BJ (cell line): ENCODE measurements at regions not wholly inside any gene's neighbourhood (a gene's known extent, or its start where the extent isn't known, plus 50 kb on each side); places are given as distances from the start of the nearest gene placed in this dataset. TPM values are rescaled to one million over a fixed set of nuclear protein-coding genes. Genes with fewer than 3 reads are reported as not detected.

Source experiments
- CTCF ChIA-PET: fragments of 350-600 bp; formaldehyde crosslinking; extraction: SDS; loops from one replicate; lab custom pipeline; 2021; ENCODE audit warnings: antibody characterized with exemption, inconsistent platforms; lab: Yijun Ruan, JAX
- POLR2A ChIA-PET: fragments of 300-600 bp; sonication (Branson Sonifier 250); formaldehyde crosslinking; extraction: SDS; loops from one replicate; lab custom pipeline; 2021; ENCODE audit warnings: antibody characterized with exemption; lab: Charles Lee
- DNase-seq: peaks from one replicate; pipeline ENCODE4 v3.0.0-alpha.2; 2011; ENCODE audit warnings: low read depth
- H3K27me3 ChIP-seq: 2 replicates; pipeline ENCODE4 v1.6.0; 2011; ENCODE audit warnings: low read length; ENCODE audit not compliant: control insufficient read depth, insufficient read depth
- H3K36me3 ChIP-seq: 2 replicates; pipeline ENCODE4 v1.5.1; 2011; ENCODE audit warnings: low read length; ENCODE audit not compliant: control insufficient read depth, insufficient read depth
- H3K4me3 ChIP-seq: 2 replicates; pipeline ENCODE4 v1.5.1; 2011; ENCODE audit warnings: low read depth, mild to moderate bottlenecking, control low read depth, low read length
- CTCF ChIP-seq: IDR thresholded peaks from 2 replicates; pipeline ENCODE4 v1.5.1; 2011; ENCODE audit warnings: low read depth, mild to moderate bottlenecking, control low read depth, inconsistent platforms, low read length, moderate library complexity; ENCODE audit not compliant: insufficient read depth
- small RNA-seq: library from RNA; depleted of rRNA; stranded (forward); fragments of <200 nt; gene quantifications from one replicate; pipeline ENCODE3, GENCODE V24; 2012; ENCODE audit warnings: low replicate concordance, low read depth; ENCODE audit not compliant: insufficient read length

GRCh38 chr12:31780096-31780495 lies 51.3 kb upstream of the AMN1 start:
- ChIA-PET CTCF (no interaction called here), POLR2A (no interaction called here)
- H3K36me3 ChIP-seq: no peaks in the 10 kb centered on the region
- 0 out of 2 replicates have a peak, but pooled peaks cover under 1% of the 10 kb centered on the region for H3K27me3 ChIP-seq
- no peak for DNase-seq
- H3K4me3 ChIP-seq: no peak overlapping the region
- no peak for TF ChIP-seq CTCF

- no peak for DNase-seq
- ChIA-PET CTCF (interaction anchor here (0.6 kb wide), 1 partner anchor 7 kb away, joined by 4 read pairs; no protein-coding TSS in a partner anchor), POLR2A (no interaction called here)
These were observed 49.9 kb upstream of the AMN1 start for GRCh38 chr12:31778687-31779086.

More at GRCh38 chr12:31778687-31779086, 49.9 kb upstream of the AMN1 start:
- no peak for TF ChIP-seq CTCF
- Histone ChIP-seq H3K4me3 (no peak overlapping the region), H3K36me3 (no peaks in the 10 kb centered on the region), H3K27me3 (0 out of 2 replicates have a peak, but pooled peaks cover 1% of the 10 kb centered on the region)

Small RNAs in the stretch of these regions (small RNA-seq; reads per million reads assigned to genes)
- gene RF00402 (not detected), gene RNU6-1069P (not detected)
